ENCODE measurements at regions not wholly inside any gene's neighbourhood (a gene's known extent, or its start where the extent isn't known, plus 50 kb on each side); places are given as distances from the start of the nearest gene placed in this dataset.
A peak's percentile ranks its signal among the peaks of the same experiment; 100 is the strongest.
"Not testable (repeated sequence)": the region's sequence is repeated elsewhere in the genome, so short reads cannot be mapped to it uniquely, and the experiment has no call there.

- H3K4me3 ChIP-seq, H3K27ac ChIP-seq, ATAC-seq, H3K36me3 ChIP-seq, H3K9me3 ChIP-seq, H3K27me3 ChIP-seq, H3K4me1 ChIP-seq: not testable (repeated sequence)
- 61% methylated on average over 2 of the region's 3 CpGs; no CpG with 5 or more reads in 1 of the 2 donors for WGBS, 2 donors (ENCODE audit: low coverage in 1 of 2)
These were observed 122.5 kb upstream of the KRTAP5-11 start for GRCh38 chr11:71705086-71705737.

DNA sequence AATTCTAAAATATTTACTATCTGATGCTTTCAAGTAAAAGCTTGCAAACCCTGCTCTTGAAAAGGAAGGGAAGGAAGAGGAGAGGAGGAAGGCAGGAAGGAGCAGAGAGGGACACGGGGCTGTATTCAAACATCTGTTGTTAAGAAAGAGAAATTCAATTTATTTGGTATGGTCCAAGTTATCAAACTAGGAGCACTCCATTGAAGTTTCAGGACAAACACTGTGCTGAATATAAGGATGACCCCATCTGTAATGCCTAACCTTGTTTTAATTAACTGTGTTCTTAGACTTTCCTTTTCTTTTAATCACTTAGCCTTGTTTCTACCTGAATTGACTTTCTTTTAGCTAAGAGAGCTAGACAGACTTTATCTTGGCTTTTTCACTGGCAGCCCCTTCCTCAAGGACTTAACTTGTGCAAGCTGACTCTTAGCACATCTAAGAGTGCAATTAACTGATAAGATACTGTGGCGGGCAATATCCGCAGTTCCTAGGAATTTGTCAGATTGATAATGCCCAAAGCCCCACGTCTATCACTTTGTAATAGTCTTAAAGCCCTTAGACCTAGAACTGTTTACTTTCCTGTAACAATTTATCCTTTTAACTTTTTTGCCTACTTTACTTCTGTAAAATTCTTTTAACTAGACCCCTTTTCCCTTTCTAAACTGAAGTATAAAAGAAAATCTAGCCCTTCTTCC is 123.2 kb upstream of the KRTAP5-11 start:
- 35 to 47% methylated on average over 3 of the region's 4 CpGs for WGBS, 2 donors (ENCODE audit: low coverage in 1 of 2)

DNA sequence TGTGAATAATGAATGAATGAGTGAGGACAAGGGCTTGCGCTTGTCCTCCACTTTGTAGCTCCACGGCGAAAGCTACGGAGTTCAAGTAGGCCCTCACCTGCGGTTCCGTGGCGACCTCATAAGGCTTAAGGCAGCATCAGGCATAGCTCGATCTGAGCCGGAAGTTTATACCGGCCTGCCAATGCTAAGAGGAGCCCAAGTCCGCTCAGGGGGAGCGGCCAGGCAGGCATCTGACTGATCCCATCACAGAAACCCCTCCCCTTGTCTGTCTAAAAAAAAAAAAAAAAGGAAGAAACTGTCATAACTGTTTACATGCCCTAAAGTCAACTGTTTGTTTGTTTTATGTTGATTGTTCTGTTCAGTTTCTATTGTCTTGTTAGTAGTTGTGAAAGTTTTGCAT is 124.4 kb upstream of the KRTAP5-11 start:
- not testable (repeated sequence) for ATAC-seq, H3K36me3 ChIP-seq, H3K4me3 ChIP-seq, H3K27ac ChIP-seq, H3K4me1 ChIP-seq, H3K9me3 ChIP-seq, H3K27me3 ChIP-seq
- 63 to 77% methylated on average over 8 to 11 of the region's 12 CpGs for WGBS, 2 donors (ENCODE audit: low coverage in 1 of 2)

More for the DNA sequence above, 123.2 kb upstream of the KRTAP5-11 start:
- H3K36me3 ChIP-seq, H3K4me1 ChIP-seq, H3K4me3 ChIP-seq, H3K9me3 ChIP-seq, ATAC-seq, H3K27me3 ChIP-seq, H3K27ac ChIP-seq: not testable (repeated sequence)

- H3K36me3 ChIP-seq, H3K4me3 ChIP-seq, ATAC-seq, H3K9me3 ChIP-seq, H3K4me1 ChIP-seq, H3K27ac ChIP-seq, H3K27me3 ChIP-seq: not testable (repeated sequence)
- WGBS, 2 donors (ENCODE audit: low coverage in 1 of 2): 46 to 70% methylated on average over 3 to 6 of the region's 6 CpGs
These were observed 123.5 kb upstream of the DEFB108B start for GRCh38 chr11:71709541-71709940.

- not testable (repeated sequence) for H3K4me1 ChIP-seq, H3K36me3 ChIP-seq, ATAC-seq, H3K27me3 ChIP-seq, H3K9me3 ChIP-seq, H3K27ac ChIP-seq
- peak overlapping the region in 1 of 2 donors; percentile 4 for H3K4me3 ChIP-seq
- 14 to 21% methylated on average over 11 to 13 of the region's 16 CpGs for WGBS, 2 donors (ENCODE audit: low coverage in 1 of 2)
These were observed 122.8 kb upstream of the DEFB108B start for GRCh38 chr11:71710171-71710671.

- not testable (repeated sequence) for H3K36me3 ChIP-seq, ATAC-seq, H3K4me3 ChIP-seq, H3K9me3 ChIP-seq, H3K27ac ChIP-seq, H3K27me3 ChIP-seq, H3K4me1 ChIP-seq
- 71 to 79% methylated on average over 3 to 6 of the region's 10 CpGs for WGBS, 2 donors (ENCODE audit: low coverage in 1 of 2)
These were observed 122.2 kb upstream of the DEFB108B start for GRCh38 chr11:71710701-71711385.

DNA sequence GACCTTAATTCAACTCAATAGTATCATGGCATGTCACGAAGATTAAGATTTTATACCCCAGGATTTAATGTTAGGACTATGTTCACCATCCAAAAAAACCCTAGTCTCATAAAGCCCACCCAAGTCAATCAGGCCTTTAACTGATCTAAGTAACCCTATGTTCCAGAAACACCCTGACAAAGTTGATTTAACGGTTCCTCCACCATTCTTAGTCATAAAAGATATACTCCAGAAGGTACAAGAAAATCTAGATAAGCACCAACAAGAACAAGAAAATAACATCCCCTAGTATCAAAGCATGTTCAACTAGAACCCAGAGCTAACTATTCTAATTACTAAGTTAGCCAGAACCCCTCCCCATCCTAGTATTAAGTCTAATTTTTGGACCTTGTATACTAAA is 120.7 kb upstream of the DEFB108B start:
- not testable (repeated sequence) for ATAC-seq, H3K4me1 ChIP-seq, H3K4me3 ChIP-seq, H3K27me3 ChIP-seq, H3K9me3 ChIP-seq, H3K27ac ChIP-seq, H3K36me3 ChIP-seq
- WGBS, 2 donors (ENCODE audit: low coverage in 1 of 2): 75 to 94% methylated on average over 2 of the region's 2 CpGs

GRCh38 chr11:71712846-71713245 is 120.2 kb upstream of the DEFB108B start:
- H3K4me3 ChIP-seq, H3K36me3 ChIP-seq, H3K27ac ChIP-seq, H3K27me3 ChIP-seq, H3K4me1 ChIP-seq, H3K9me3 ChIP-seq, ATAC-seq: not testable (repeated sequence)
- 17 to 67% methylated on average over 5 of the region's 5 CpGs for WGBS, 2 donors (ENCODE audit: low coverage in 1 of 2)

- not testable (repeated sequence) for H3K36me3 ChIP-seq, H3K27ac ChIP-seq, H3K4me3 ChIP-seq, H3K9me3 ChIP-seq, ATAC-seq, H3K27me3 ChIP-seq, H3K4me1 ChIP-seq
- WGBS, 2 donors (ENCODE audit: low coverage in 1 of 2): 79% methylated on average over 2 of the region's 6 CpGs; no CpG with 5 or more reads in 1 of the 2 donors
These were observed 118.5 kb upstream of the DEFB108B start for GRCh38 chr11:71714510-71714909.

- H3K27me3 ChIP-seq, H3K4me3 ChIP-seq, ATAC-seq, H3K27ac ChIP-seq, H3K4me1 ChIP-seq, H3K9me3 ChIP-seq, H3K36me3 ChIP-seq: not testable (repeated sequence)
- 100% methylated on average over 1 of the region's 11 CpGs; no CpG with 5 or more reads in 1 of the 2 donors for WGBS, 2 donors (ENCODE audit: low coverage in 1 of 2)
These were observed 111.2 kb upstream of the DEFB108B start for GRCh38 chr11:71721840-71722239.

DNA sequence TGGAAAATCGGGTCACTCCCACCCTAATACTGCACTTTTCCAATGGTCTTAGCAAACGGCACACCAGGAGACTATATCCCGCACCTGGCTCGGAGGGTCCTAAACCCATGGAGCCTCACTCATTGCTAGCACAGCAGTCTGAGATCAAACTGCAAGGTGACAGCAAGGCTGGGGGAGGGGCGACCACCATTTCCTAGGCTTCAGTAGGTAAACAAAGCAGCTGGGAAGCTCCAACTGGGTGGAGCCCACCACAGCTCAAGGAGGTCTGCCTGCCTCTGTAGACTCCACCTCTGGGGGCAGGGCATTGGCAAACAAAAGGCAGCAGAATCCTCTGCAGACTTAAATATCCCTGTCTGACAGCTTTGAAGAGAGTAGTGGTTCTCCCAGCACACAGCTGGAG is 109.0 kb upstream of the DEFB108B start:
- not testable (repeated sequence) for H3K9me3 ChIP-seq, H3K36me3 ChIP-seq, H3K4me3 ChIP-seq, H3K27ac ChIP-seq, H3K27me3 ChIP-seq, H3K4me1 ChIP-seq, ATAC-seq
- no CpG with 5 or more reads among the region's 5 CpGs for WGBS, 2 donors (ENCODE audit: low coverage in 1 of 2)

GRCh38 chr11:71730748-71731147 is 102.3 kb upstream of the DEFB108B start:
- not testable (repeated sequence) for ATAC-seq, H3K9me3 ChIP-seq

GRCh38 chr11:71734368-71734767 is 98.6 kb upstream of the DEFB108B start:
- not testable (repeated sequence) for H3K36me3 ChIP-seq, H3K27me3 ChIP-seq, H3K4me3 ChIP-seq, H3K9me3 ChIP-seq, H3K4me1 ChIP-seq, H3K27ac ChIP-seq, ATAC-seq
- WGBS, 2 donors (ENCODE audit: low coverage in 1 of 2): no CpG with 5 or more reads among the region's 3 CpGs

More at GRCh38 chr11:71730748-71731147, 102.3 kb upstream of the DEFB108B start:
- not testable (repeated sequence) for H3K27ac ChIP-seq, H3K4me1 ChIP-seq, H3K36me3 ChIP-seq, H3K4me3 ChIP-seq, H3K27me3 ChIP-seq
- 95 to 98% methylated on average over 4 of the region's 8 CpGs for whole genome bisulfite sequencing, 2 donors (ENCODE audit: low coverage in 1 of 2)

Data from gastroesophageal sphincter (tissue), 4 donors.